Spleen (tissue), 7 donors: ENCODE measurements at regions not wholly inside any gene's neighbourhood (a gene's known extent, or its start where the extent isn't known, plus 50 kb on each side); places are given as distances from the start of the nearest gene placed in this dataset.

Experiments used
- CTCF ChIP-seq, 11 experiments: fragments of 200-600 bp in 7 of 11; fragments of 450-650 bp in 4 of 11; sonication (generic) in 4 of 11; IDR thresholded peaks in 8 of 11; conservative IDR thresholded peaks in 3 of 11; 1 replicate in 7 of 11; 2 replicates in 4 of 11; pipeline versions ENCODE4 v1.4.0 to v1.8.0; 2016 to 2021; ENCODE audit warnings: antibody characterized with exemption in 11 of 11, inconsistent platforms in 4 of 11, mild to moderate bottlenecking in 1 of 11
- POLR2A ChIP-seq, 3 donors: fragments of 450-650 bp; IDR thresholded peaks; one replicate each; pipeline ENCODE4 v1.5.1; 2017; ENCODE audit warnings: antibody characterized with exemption in 3 of 3, mild to moderate bottlenecking in 1 of 3
- donor health status: DM: no; HTN: no; CAD: no; lungs with moderate emphysema.
- donor health status: DM: no; HTN: no; CAD: no.
- donor health status: DM: no; HTN: no; CAD: no.

DNA sequence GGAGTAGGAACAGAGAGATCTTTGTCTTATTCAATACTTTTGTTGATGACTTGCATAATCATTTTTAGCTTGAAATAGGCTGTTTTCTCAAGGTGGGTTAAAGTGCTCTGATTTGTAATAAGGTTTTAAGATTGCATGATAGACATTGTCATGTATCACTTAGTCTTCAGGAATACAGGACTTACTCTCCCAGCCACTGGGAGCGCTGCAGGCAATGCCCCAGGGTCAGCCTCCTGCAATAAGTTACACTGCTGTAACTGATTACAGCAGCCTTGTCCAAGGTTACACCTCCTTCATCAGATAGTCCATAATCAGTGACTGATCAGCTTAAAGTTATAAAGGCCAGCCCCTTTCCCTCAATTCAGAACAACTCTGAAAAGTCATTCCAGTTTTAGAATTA, 218.6 kb downstream of the ESM1 start:
- TF ChIP-seq CTCF (IDR thresholded peaks at IDR 0.05 in 8 of 11, conservative IDR thresholded peaks at IDR 0.05 in 3 of 11): no peak
- TF ChIP-seq POLR2A (IDR thresholded peaks at IDR 0.05): no peak
